ENCODE measurements at regions not wholly inside any gene's neighbourhood (a gene's known extent, or its start where the extent isn't known, plus 50 kb on each side); places are given as distances from the start of the nearest gene placed in this dataset.

DNA sequence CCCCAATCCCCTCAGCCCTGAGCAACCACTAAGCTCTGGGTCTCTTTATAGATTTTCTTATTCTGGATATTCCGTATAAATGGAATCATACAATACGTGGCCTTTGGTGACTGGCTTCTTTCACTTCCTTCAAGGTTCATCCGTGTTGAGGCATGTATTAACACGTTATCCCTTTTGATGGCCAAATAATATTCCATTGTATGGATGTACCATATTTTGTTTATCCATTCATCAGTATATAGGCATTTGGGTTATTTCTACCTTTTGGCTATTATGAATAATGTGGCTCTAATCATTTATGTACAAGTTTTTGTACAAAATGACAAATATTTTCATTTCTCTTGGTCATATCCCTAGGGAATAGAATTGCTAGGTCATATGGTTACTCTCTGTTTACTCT is 284.4 kb downstream of the FAM43A start:
- DNase-seq (ENCODE audit: low read depth): no peak
- TF ChIP-seq, protein P1, sequence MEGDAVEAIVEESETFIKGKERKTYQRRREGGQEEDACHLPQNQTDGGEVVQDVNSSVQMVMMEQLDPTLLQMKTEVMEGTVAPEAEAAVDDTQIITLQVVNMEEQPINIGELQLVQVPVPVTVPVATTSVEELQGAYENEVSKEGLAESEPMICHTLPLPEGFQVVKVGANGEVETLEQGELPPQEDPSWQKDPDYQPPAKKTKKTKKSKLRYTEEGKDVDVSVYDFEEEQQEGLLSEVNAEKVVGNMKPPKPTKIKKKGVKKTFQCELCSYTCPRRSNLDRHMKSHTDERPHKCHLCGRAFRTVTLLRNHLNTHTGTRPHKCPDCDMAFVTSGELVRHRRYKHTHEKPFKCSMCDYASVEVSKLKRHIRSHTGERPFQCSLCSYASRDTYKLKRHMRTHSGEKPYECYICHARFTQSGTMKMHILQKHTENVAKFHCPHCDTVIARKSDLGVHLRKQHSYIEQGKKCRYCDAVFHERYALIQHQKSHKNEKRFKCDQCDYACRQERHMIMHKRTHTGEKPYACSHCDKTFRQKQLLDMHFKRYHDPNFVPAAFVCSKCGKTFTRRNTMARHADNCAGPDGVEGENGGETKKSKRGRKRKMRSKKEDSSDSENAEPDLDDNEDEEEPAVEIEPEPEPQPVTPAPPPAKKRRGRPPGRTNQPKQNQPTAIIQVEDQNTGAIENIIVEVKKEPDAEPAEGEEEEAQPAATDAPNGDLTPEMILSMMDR (IDR thresholded peaks at IDR 0.05; ENCODE audit: low read length, missing control alignments): no peak
- no peak overlapping the region for H3K4me3 ChIP-seq (replicated peaks; ENCODE audit: low read depth, low read length)

- no peak for DNase-seq (ENCODE audit: low read depth)
- H3K4me3 ChIP-seq (replicated peaks; ENCODE audit: low read depth, low read length): no peak overlapping the region
- TF ChIP-seq, protein P1 (IDR thresholded peaks at IDR 0.05; ENCODE audit: low read length, missing control alignments): no peak
Measured at GRCh38 chr3:194971009-194971408, 285.3 kb downstream of the FAM43A start.

DNA sequence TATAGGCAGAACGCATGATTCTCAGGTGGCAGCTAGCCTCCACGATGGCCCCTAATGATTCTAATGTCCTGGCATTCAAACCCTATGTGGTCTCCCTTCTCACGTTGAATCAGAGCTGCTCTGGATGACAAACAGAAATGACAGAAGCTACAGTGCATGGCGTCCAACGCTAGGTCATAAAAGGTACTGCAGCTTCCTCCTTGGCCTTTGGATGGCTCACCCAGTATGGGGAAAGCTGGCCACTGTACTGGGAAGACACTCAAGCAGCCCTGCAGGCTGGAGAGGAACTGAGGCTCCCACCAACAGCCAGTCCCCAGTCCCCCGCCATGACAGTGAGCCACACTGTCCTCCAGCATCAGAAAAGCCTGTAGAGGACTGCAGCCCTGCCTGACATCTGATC is 286.3 kb downstream of the FAM43A start:
- TF ChIP-seq, protein P1 (IDR thresholded peaks at IDR 0.05; ENCODE audit: low read length, missing control alignments): no peak
- no peak overlapping the region for H3K4me3 ChIP-seq (replicated peaks; ENCODE audit: low read depth, low read length)
- no peak for DNase-seq (ENCODE audit: low read depth)

DNA sequence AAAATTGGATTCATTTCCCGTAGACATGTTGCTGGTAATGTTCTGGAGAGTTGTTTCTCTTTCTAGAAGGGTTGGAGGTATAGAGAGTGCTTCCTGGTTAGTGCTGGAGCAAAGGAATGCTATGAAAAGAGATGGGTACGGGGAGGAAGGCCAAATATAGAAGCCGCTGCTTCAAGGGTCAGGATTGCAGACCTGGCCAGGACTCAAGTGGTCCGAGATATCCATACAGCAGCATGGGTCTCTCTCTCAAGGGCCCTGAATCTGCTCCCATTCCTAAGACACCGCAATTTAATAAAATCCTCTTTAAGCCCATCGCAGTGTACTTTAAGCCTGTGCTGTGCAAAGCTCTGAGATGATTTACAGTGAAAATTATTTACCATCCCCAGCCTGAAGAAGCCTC is 287.0 kb downstream of the FAM43A start:
- TF ChIP-seq, protein P1 (IDR thresholded peaks at IDR 0.05; ENCODE audit: low read length, missing control alignments): no peak
- DNase-seq (ENCODE audit: low read depth): no peak
- no peak overlapping the region for H3K4me3 ChIP-seq (replicated peaks; ENCODE audit: low read depth, low read length)

- TF ChIP-seq, protein P1 (IDR thresholded peaks at IDR 0.05; ENCODE audit: low read length, missing control alignments): no peak
- no peak overlapping the region for H3K4me3 ChIP-seq (replicated peaks; ENCODE audit: low read depth, low read length)
- no peak for DNase-seq (ENCODE audit: low read depth)
Measured at GRCh38 chr3:194973366-194974000, 287.8 kb downstream of the FAM43A start.

GRCh38 chr3:194974468-194975135 is 288.9 kb downstream of the FAM43A start:
- TF ChIP-seq, protein P1 (IDR thresholded peaks at IDR 0.05; ENCODE audit: low read length, missing control alignments): no peak
- no peak for DNase-seq (ENCODE audit: low read depth)
- no peak overlapping the region for H3K4me3 ChIP-seq (replicated peaks; ENCODE audit: low read depth, low read length)

GRCh38 chr3:194976049-194976451 is 290.4 kb downstream of the FAM43A start:
- TF ChIP-seq, protein P1 (IDR thresholded peaks at IDR 0.05; ENCODE audit: low read length, missing control alignments): no peak
- DNase-seq (ENCODE audit: low read depth): no peak
- no peak overlapping the region for H3K4me3 ChIP-seq (replicated peaks; ENCODE audit: low read depth, low read length)

Data from fibroblast of pulmonary artery (primary cell).